Left ventricle myocardium inferior (tissue), 1 donor: ENCODE measurements at regions not wholly inside any gene's neighbourhood (a gene's known extent, or its start where the extent isn't known, plus 50 kb on each side); places are given as distances from the start of the nearest gene placed in this dataset.

Source experiments
- DNase-seq: peaks from one replicate; pipeline ENCODE4 v3.0.0-alpha.2; 2020
- H3K27ac ChIP-seq: fragments of 200-600 bp; replicated peaks from 2 replicates; pipeline ENCODE4 v1.8.0; 2021
- H3K27me3 ChIP-seq: fragments of 200-600 bp; 2 replicates; pipeline ENCODE4 v1.8.0; 2021; ENCODE audit warnings: low read depth
- H3K36me3 ChIP-seq: fragments of 200-600 bp; 2 replicates; pipeline ENCODE4 v1.8.0; 2021
- H3K4me1 ChIP-seq: fragments of 200-600 bp; 2 replicates; pipeline ENCODE4 v1.8.0; 2021
- H3K4me3 ChIP-seq: fragments of 200-600 bp; 2 replicates; pipeline ENCODE4 v1.8.0; 2021; ENCODE audit warnings: mild to moderate bottlenecking, moderate library complexity
- H3K9me3 ChIP-seq: fragments of 200-600 bp; replicated peaks from 2 replicates; pipeline ENCODE4 v1.8.0; 2021
- CTCF ChIP-seq: fragments of 200-600 bp; IDR thresholded peaks from 2 replicates; pipeline ENCODE4 v1.8.0; 2021; ENCODE audit warnings: antibody characterized with exemption, mild to moderate bottlenecking, borderline replicate concordance
- intact Hi-C: fragments of 100-400 bp; cut with micrococcal nuclease; formaldehyde crosslinking; loops from one replicate; pipeline ENCODE4 v1.11.0; 2022
- donor health status: DM: no; HTN: yes; CAD: no; lungs with severe emphysema.

GRCh38 chr16:59168461-59169114 is 434.5 kb upstream of the GOT2 start:
- H3K36me3 ChIP-seq, result no peaks in the 10 kb centered on the region
- no peaks in the 10 kb centered on the region for H3K4me1 ChIP-seq
- no peak for DNase-seq
- no peak overlapping the region for H3K4me3 ChIP-seq
- H3K9me3 ChIP-seq, result no peaks in the 10 kb centered on the region
- no peak for TF ChIP-seq CTCF
- no peaks in the 10 kb centered on the region for H3K27me3 ChIP-seq
- intact Hi-C loops, result no loop called here
- H3K27ac ChIP-seq, result no peak overlapping the region

GRCh38 chr16:59164461-59164860 is 430.3 kb upstream of the GOT2 start:
- no peak for DNase-seq
- H3K27ac ChIP-seq, result no peak overlapping the region
- intact Hi-C loops, result no loop called here
- no peaks in the 10 kb centered on the region for H3K9me3 ChIP-seq
- no peaks in the 10 kb centered on the region for H3K4me1 ChIP-seq
- TF ChIP-seq CTCF, result no peak
- no peaks in the 10 kb centered on the region for H3K36me3 ChIP-seq
- no peaks in the 10 kb centered on the region for H3K27me3 ChIP-seq
- H3K4me3 ChIP-seq, result no peak overlapping the region

- intact Hi-C loops, result no loop called here
- no peaks in the 10 kb centered on the region for H3K27me3 ChIP-seq
- H3K36me3 ChIP-seq, result no peaks in the 10 kb centered on the region
- H3K27ac ChIP-seq, result no peak overlapping the region
- no peak overlapping the region for H3K4me3 ChIP-seq
- no peak for DNase-seq
- no peaks in the 10 kb centered on the region for H3K4me1 ChIP-seq
- H3K9me3 ChIP-seq, result no peaks in the 10 kb centered on the region
- no peak for TF ChIP-seq CTCF
These were observed 429.4 kb upstream of the GOT2 start for GRCh38 chr16:59163371-59164055.

- Histone ChIP-seq H3K36me3 (no peaks in the 10 kb centered on the region), H3K9me3 (no peaks in the 10 kb centered on the region), H3K4me3 (no peak overlapping the region), H3K27me3 (no peaks in the 10 kb centered on the region), H3K27ac (no peak overlapping the region), H3K4me1 (no peaks in the 10 kb centered on the region)
- DNase-seq, result no peak
- no peak for TF ChIP-seq CTCF
- intact Hi-C loops, result no loop called here
These were observed 427.6 kb upstream of the GOT2 start for GRCh38 chr16:59161679-59162078.

GRCh38 chr16:59154295-59154694 is 420.2 kb upstream of the GOT2 start:
- H3K27me3 ChIP-seq, result no peaks in the 10 kb centered on the region
- intact Hi-C loops, result no loop called here
- no peaks in the 10 kb centered on the region for H3K4me1 ChIP-seq
- no peak overlapping the region for H3K4me3 ChIP-seq
- no peaks in the 10 kb centered on the region for H3K36me3 ChIP-seq
- DNase-seq, result no peak
- H3K9me3 ChIP-seq, result no peaks in the 10 kb centered on the region
- H3K27ac ChIP-seq, result no peak overlapping the region
- TF ChIP-seq CTCF, result no peak
